Natural killer cell (primary cell): ENCODE measurements at regions not wholly inside any gene's neighbourhood (a gene's known extent, or its start where the extent isn't known, plus 50 kb on each side); places are given as distances from the start of the nearest gene placed in this dataset.

Experiments
- ATAC-seq, 3 donors: fragments of 150-1000 bp in 2 of 3; fragments of 200-7000 bp in 1 of 3; cut with Tn5 transposase; 1 replicate in 1 of 3; 2 replicates in 2 of 3; pipeline ENCODE4 v1.10.0; 2021; ENCODE audit warnings: mild to moderate bottlenecking in 2 of 3, moderate library complexity in 2 of 3
- DNase-seq, 2 donors: peaks; one replicate each; pipeline versions ENCODE4 v3.0.0 to v3.0.0-alpha.2; 2013 to 2021; ENCODE audit warnings: mixed read lengths in 1 of 2
- H3K27ac ChIP-seq: one replicate; pipeline ENCODE4 v1.5.1; 2013; ENCODE audit warnings: mild to moderate bottlenecking, low read length
- H3K27me3 ChIP-seq: one replicate; pipeline ENCODE4 v1.6.1; 2013; ENCODE audit warnings: low read length; ENCODE audit not compliant: control insufficient read depth, insufficient read depth
- H3K36me3 ChIP-seq: one replicate; pipeline ENCODE4 v1.6.1; 2013; ENCODE audit warnings: low read length; ENCODE audit not compliant: control insufficient read depth, insufficient read depth
- H3K4me1 ChIP-seq: one replicate; pipeline ENCODE4 v1.6.1; 2013; ENCODE audit warnings: low read length; ENCODE audit not compliant: control insufficient read depth, insufficient read depth
- H3K4me3 ChIP-seq: one replicate; pipeline ENCODE4 v1.5.1; 2013; ENCODE audit warnings: low read length
- H3K9me3 ChIP-seq: one replicate; pipeline ENCODE4 v1.6.1; 2013; ENCODE audit warnings: low read length; ENCODE audit not compliant: control insufficient read depth, insufficient read depth
- H3K27ac Mint-ChIP-seq, 2 donors: one replicate each; pipeline ENCODE4 v1.8.0; 2022; ENCODE audit warnings: mild to moderate bottlenecking in 2 of 2, mixed read lengths in 2 of 2, moderate library complexity in 1 of 2
- H3K27me3 Mint-ChIP-seq, 2 donors: one replicate each; pipeline ENCODE4 v1.8.0; 2022; ENCODE audit warnings: low read depth in 2 of 2, mixed read lengths in 2 of 2
- H3K36me3 Mint-ChIP-seq: one replicate; pipeline ENCODE4 v1.8.0; 2022; ENCODE audit warnings: mixed read lengths
- H3K4me1 Mint-ChIP-seq, 2 donors: one replicate each; pipeline ENCODE4 v1.8.0; 2022; ENCODE audit warnings: mixed read lengths in 2 of 2
- H3K4me3 Mint-ChIP-seq: one replicate; pipeline ENCODE4 v1.8.0; 2022; ENCODE audit warnings: mild to moderate bottlenecking, moderate library complexity, mixed read lengths
- H3K9me3 Mint-ChIP-seq, 2 donors: one replicate each; pipeline ENCODE4 v1.8.0; 2022; ENCODE audit warnings: mixed read lengths in 2 of 2
- WGBS: methylation state at CpG from one replicate; pipeline ENCODE4 v1.1.7; 2013; ENCODE audit warnings: missing lambda C conversion rate; ENCODE audit not compliant: insufficient coverage; 5-methylcytosine and 5-hydroxymethylcytosine counted together
- intact Hi-C: fragments of 100-400 bp; cut with micrococcal nuclease; formaldehyde crosslinking; loops from one replicate; pipeline ENCODE4 v1.14.2; 2022
- TF ChIP-seq, protein P1 (sequence below): fragments of 200-600 bp; IDR thresholded peaks from one replicate; pipeline ENCODE4 v1.8.0; 2022; ENCODE audit warnings: antibody characterized with exemption

- Mint-ChIP-seq H3K9me3 (peaks cover 0 to 5% of the 10 kb centered on the region in 2 donors), H3K4me3 (no peak overlapping the region), H3K27me3 (no peaks in the 10 kb centered on the region), H3K4me1 (no peaks in the 10 kb centered on the region), H3K27ac (no peak overlapping the region), H3K36me3 (no peaks in the 10 kb centered on the region)
- Histone ChIP-seq H3K9me3 (no peaks in the 10 kb centered on the region), H3K36me3 (no peaks in the 10 kb centered on the region), H3K4me3 (no peak overlapping the region), H3K27me3 (no peaks in the 10 kb centered on the region), H3K4me1 (no peaks in the 10 kb centered on the region), H3K27ac (no peak overlapping the region)
- TF ChIP-seq, protein P1, sequence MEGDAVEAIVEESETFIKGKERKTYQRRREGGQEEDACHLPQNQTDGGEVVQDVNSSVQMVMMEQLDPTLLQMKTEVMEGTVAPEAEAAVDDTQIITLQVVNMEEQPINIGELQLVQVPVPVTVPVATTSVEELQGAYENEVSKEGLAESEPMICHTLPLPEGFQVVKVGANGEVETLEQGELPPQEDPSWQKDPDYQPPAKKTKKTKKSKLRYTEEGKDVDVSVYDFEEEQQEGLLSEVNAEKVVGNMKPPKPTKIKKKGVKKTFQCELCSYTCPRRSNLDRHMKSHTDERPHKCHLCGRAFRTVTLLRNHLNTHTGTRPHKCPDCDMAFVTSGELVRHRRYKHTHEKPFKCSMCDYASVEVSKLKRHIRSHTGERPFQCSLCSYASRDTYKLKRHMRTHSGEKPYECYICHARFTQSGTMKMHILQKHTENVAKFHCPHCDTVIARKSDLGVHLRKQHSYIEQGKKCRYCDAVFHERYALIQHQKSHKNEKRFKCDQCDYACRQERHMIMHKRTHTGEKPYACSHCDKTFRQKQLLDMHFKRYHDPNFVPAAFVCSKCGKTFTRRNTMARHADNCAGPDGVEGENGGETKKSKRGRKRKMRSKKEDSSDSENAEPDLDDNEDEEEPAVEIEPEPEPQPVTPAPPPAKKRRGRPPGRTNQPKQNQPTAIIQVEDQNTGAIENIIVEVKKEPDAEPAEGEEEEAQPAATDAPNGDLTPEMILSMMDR: no peak
- DNase-seq: no peak
- 86% methylated on average over 1 of the region's 1 CpG for WGBS
- intact Hi-C loops: no loop called here
- no peak for ATAC-seq
These were observed 228.9 kb upstream of the JAG1 start for GRCh38 chr20:10902576-10903282.

DNA sequence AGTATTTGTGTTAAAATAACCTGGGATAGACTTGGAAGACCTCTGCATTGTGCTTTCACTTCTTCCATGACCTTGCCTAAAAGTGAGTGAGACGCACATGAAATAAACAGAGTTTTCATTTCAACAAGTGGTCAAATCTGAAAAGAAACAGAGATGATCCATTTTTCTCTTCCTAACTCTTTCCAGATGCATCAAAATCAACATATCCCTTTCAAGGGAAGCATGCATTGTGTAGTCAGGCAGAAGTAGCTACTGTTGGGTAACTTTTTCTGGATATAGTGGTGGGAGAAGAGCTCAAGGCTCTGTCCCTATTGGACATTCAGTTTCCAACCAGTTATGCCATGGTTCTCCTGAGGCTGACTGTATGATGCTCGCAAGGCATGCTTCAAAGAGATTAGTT lies 233.0 kb upstream of the JAG1 start:
- H3K9me3 ChIP-seq: no peaks in the 10 kb centered on the region
- no peak for ATAC-seq
- Mint-ChIP-seq H3K9me3 (peaks cover 0 to 2% of the 10 kb centered on the region in 2 donors), H3K4me1 (no peaks in the 10 kb centered on the region), H3K4me3 (no peak overlapping the region), H3K27me3 (peaks cover 0 to 2% of the 10 kb centered on the region in 2 donors), H3K36me3 (no peaks in the 10 kb centered on the region), H3K27ac (no peak overlapping the region)
- no peak for DNase-seq
- no peak overlapping the region for H3K4me3 ChIP-seq
- no peak overlapping the region for H3K27ac ChIP-seq
- H3K36me3 ChIP-seq: no peaks in the 10 kb centered on the region
- 89% methylated on average over 2 of the region's 2 CpGs for WGBS
- TF ChIP-seq, protein P1: no peak
- H3K4me1 ChIP-seq: no peaks in the 10 kb centered on the region
- intact Hi-C loops: no loop called here
- no peaks in the 10 kb centered on the region for H3K27me3 ChIP-seq

GRCh38 chr20:10909803-10910202 lies 236.0 kb upstream of the JAG1 start:
- intact Hi-C loops: no loop called here
- H3K4me1 ChIP-seq: no peaks in the 10 kb centered on the region
- H3K4me1 Mint-ChIP-seq: no peaks in the 10 kb centered on the region
- no peaks in the 10 kb centered on the region for H3K9me3 Mint-ChIP-seq
- no peaks in the 10 kb centered on the region for H3K36me3 ChIP-seq
- H3K27ac ChIP-seq: no peak overlapping the region
- DNase-seq: no peak
- TF ChIP-seq, protein P1: no peak
- H3K9me3 ChIP-seq: no peaks in the 10 kb centered on the region
- no peak overlapping the region for H3K27ac Mint-ChIP-seq
- H3K4me3 Mint-ChIP-seq: no peak overlapping the region
- ATAC-seq: no peak
- peaks cover 0 to 2% of the 10 kb centered on the region in 2 donors for H3K27me3 Mint-ChIP-seq
- H3K36me3 Mint-ChIP-seq: no peaks in the 10 kb centered on the region
- H3K4me3 ChIP-seq: no peak overlapping the region
- H3K27me3 ChIP-seq: no peaks in the 10 kb centered on the region
